Upper lobe of right lung (tissue), 1 donor: ENCODE measurements at regions not wholly inside any gene's neighbourhood (a gene's known extent, or its start where the extent isn't known, plus 50 kb on each side); places are given as distances from the start of the nearest gene placed in this dataset.
"Not testable (repeated sequence)": the region's sequence is repeated elsewhere in the genome, so short reads cannot be mapped to it uniquely, and the experiment has no call there.

Experiments used
- ATAC-seq: fragments of 200-7000 bp; cut with Tn5 transposase; one replicate; pipeline ENCODE4 v1.9.1; 2020; ENCODE audit warnings: mild to moderate bottlenecking, moderate library complexity
- DNase-seq: peaks from one replicate; pipeline ENCODE4 v3.0.0-alpha.2; 2020
- H3K27ac ChIP-seq: fragments of 200-600 bp; one replicate; pipeline ENCODE4 v1.8.0; 2022
- H3K27me3 ChIP-seq: fragments of 200-600 bp; one replicate; pipeline ENCODE4 v1.8.0; 2022; ENCODE audit warnings: mild to moderate bottlenecking
- H3K36me3 ChIP-seq: fragments of 200-600 bp; one replicate; pipeline ENCODE4 v1.8.0; 2022
- H3K4me1 ChIP-seq: fragments of 200-600 bp; one replicate; pipeline ENCODE4 v1.8.0; 2022
- H3K4me3 ChIP-seq: fragments of 200-600 bp; one replicate; pipeline ENCODE4 v1.8.0; 2022; ENCODE audit warnings: mild to moderate bottlenecking
- H3K9me3 ChIP-seq: fragments of 200-600 bp; one replicate; pipeline ENCODE4 v1.8.0; 2022
- CTCF ChIP-seq: fragments of 200-600 bp; IDR thresholded peaks from one replicate; pipeline ENCODE4 v1.8.0; 2022; ENCODE audit warnings: antibody characterized with exemption
- intact Hi-C: fragments of 100-400 bp; cut with DNase I; formaldehyde crosslinking; loops from one replicate; pipeline ENCODE4 v1.11.0; 2022
- donor health status: DM: no; HTN: yes; CAD: no; lungs with severe emphysema.

GRCh38 chr5:28957450-28957849 lies 1919.1 kb upstream of the CDH9 start:
- Histone ChIP-seq H3K4me3 (no peak overlapping the region), H3K4me1 (no peaks in the 10 kb centered on the region), H3K27ac (no peak overlapping the region), H3K27me3 (no peaks in the 10 kb centered on the region), H3K36me3 (no peaks in the 10 kb centered on the region), H3K9me3 (no peaks in the 10 kb centered on the region)
- intact Hi-C loops = no loop called here
- DNase-seq (no peak), ATAC-seq (no peak)
- no peak for TF ChIP-seq CTCF

GRCh38 chr5:28954074-28954473 lies 1915.7 kb upstream of the CDH9 start:
- H3K27me3 ChIP-seq = no peaks in the 10 kb centered on the region
- intact Hi-C loops = no loop called here
- no peaks in the 10 kb centered on the region for H3K36me3 ChIP-seq
- H3K4me1 ChIP-seq = no peaks in the 10 kb centered on the region
- DNase-seq (no peak), ATAC-seq (no peak)
- no peaks in the 10 kb centered on the region for H3K9me3 ChIP-seq
- no peak for TF ChIP-seq CTCF
- no peak overlapping the region for H3K27ac ChIP-seq
- no peak overlapping the region for H3K4me3 ChIP-seq

- no peak overlapping the region for H3K27ac ChIP-seq
These were observed 1909.5 kb upstream of the CDH9 start for GRCh38 chr5:28947865-28948264.

GRCh38 chr5:28945859-28946258 lies 1907.5 kb upstream of the CDH9 start:
- Histone ChIP-seq H3K9me3 (no peaks in the 10 kb centered on the region), H3K4me3 (no peak overlapping the region), H3K27me3 (no peaks in the 10 kb centered on the region), H3K36me3 (no peaks in the 10 kb centered on the region), H3K4me1 (no peaks in the 10 kb centered on the region), H3K27ac (no peak overlapping the region)
- intact Hi-C loops = no loop called here
- DNase-seq (no peak), ATAC-seq (no peak)
- TF ChIP-seq CTCF = no peak

More at GRCh38 chr5:28947865-28948264, 1909.5 kb upstream of the CDH9 start:
- Histone ChIP-seq H3K27me3 (no peaks in the 10 kb centered on the region), H3K9me3 (no peaks in the 10 kb centered on the region), H3K4me1 (no peaks in the 10 kb centered on the region), H3K36me3 (no peaks in the 10 kb centered on the region), H3K4me3 (no peak overlapping the region)
- DNase-seq (no peak), ATAC-seq (no peak)
- no peak for TF ChIP-seq CTCF
- intact Hi-C loops = no loop called here

GRCh38 chr5:28929366-28929765 lies 1891.0 kb upstream of the CDH9 start:
- intact Hi-C loops, H3K27me3 ChIP-seq, H3K36me3 ChIP-seq, ATAC-seq, DNase-seq, H3K9me3 ChIP-seq, H3K4me3 ChIP-seq, H3K27ac ChIP-seq, H3K4me1 ChIP-seq: not testable (repeated sequence)

GRCh38 chr5:28928327-28928790 lies 1890.0 kb upstream of the CDH9 start:
- DNase-seq, H3K36me3 ChIP-seq, H3K4me3 ChIP-seq, H3K4me1 ChIP-seq, H3K27ac ChIP-seq, H3K27me3 ChIP-seq, intact Hi-C loops, ATAC-seq, H3K9me3 ChIP-seq: not testable (repeated sequence)

GRCh38 chr5:28927559-28928326 lies 1889.4 kb upstream of the CDH9 start:
- no peak overlapping the region for H3K27ac ChIP-seq
- DNase-seq = no peak
- H3K27me3 ChIP-seq = no peaks in the 10 kb centered on the region
- H3K36me3 ChIP-seq = no peaks in the 10 kb centered on the region
- intact Hi-C loops = no loop called here
- ATAC-seq = no peak
- TF ChIP-seq CTCF = no peak
- H3K9me3 ChIP-seq = no peaks in the 10 kb centered on the region
- no peaks in the 10 kb centered on the region for H3K4me1 ChIP-seq
- no peak overlapping the region for H3K4me3 ChIP-seq
